Endothelial cell of umbilical vein (primary cell): ENCODE measurements at regions not wholly inside any gene's neighbourhood (a gene's known extent, or its start where the extent isn't known, plus 50 kb on each side); places are given as distances from the start of the nearest gene placed in this dataset.

Experiments used
- BruUV-seq: library from RNA; stranded (reverse); fragments of 400-500 nt; replicated peaks from 2 replicates; lab custom pipeline; 2021; lab: Mats Ljungman, UMichigan
- CTCF ChIA-PET: fragments of 300-600, 350-600 bp; sonication (Branson Sonifier 250); formaldehyde crosslinking; loops from one replicate; lab custom pipeline; 2021; ENCODE audit warnings: antibody characterized with exemption, inconsistent platforms; lab: Charles Lee
- POLR2A ChIA-PET: fragments of 300-600, 350-600 bp; sonication (Branson Sonifier 250); formaldehyde crosslinking; loops from one replicate; lab custom pipeline; 2021; ENCODE audit warnings: antibody characterized with exemption, inconsistent platforms; lab: Charles Lee
- DNase-seq: peaks from one replicate; pipeline ENCODE4 v3.0.0-alpha.2; 2011; ENCODE audit warnings: low read depth, low spot score
- FAIRE-seq: peaks from 2 replicates; lab custom pipeline; 2011; peaks lifted over from hg19 to GRCh38; lab: Jason Lieb, UNC
- H2AFZ ChIP-seq: 2 replicates; pipeline ENCODE4 v1.6.0; 2012; ENCODE audit warnings: low read depth, low read length, control low read depth, inconsistent platforms
- H3K27ac ChIP-seq: 2 replicates; pipeline ENCODE4 v1.5.1; 2011; ENCODE audit warnings: low read depth, mild to moderate bottlenecking, control low read depth, low read length, moderate library complexity; ENCODE audit not compliant: insufficient read depth
- H3K27me3 ChIP-seq, 2 experiments: 2 replicates each; pipeline versions ENCODE4 v1.6.0 to v1.6.1; 2011; ENCODE audit warnings: low read length in 2 of 2, mixed read lengths in 1 of 2; ENCODE audit not compliant: control insufficient read depth in 2 of 2, insufficient read depth in 2 of 2
- H3K36me3 ChIP-seq, 2 experiments: 2 replicates in 1 of 2; 3 replicates in 1 of 2; pipeline ENCODE4 v1.5.1; 2011; ENCODE audit warnings: low read length in 2 of 2, mild to moderate bottlenecking in 1 of 2, moderate library complexity in 1 of 2; ENCODE audit not compliant: control insufficient read depth in 2 of 2, insufficient read depth in 2 of 2; ENCODE audit errors: extremely low read depth in 1 of 2
- H3K4me1 ChIP-seq: 3 replicates; pipeline ENCODE4 v1.5.1; 2011; ENCODE audit warnings: mild to moderate bottlenecking, low read length; ENCODE audit not compliant: control insufficient read depth, insufficient read depth; ENCODE audit errors: extremely low read depth
- H3K4me2 ChIP-seq: 2 replicates; pipeline ENCODE4 v1.6.1; 2011; ENCODE audit warnings: low read length, control low read depth, mixed read lengths; ENCODE audit not compliant: insufficient read depth
- H3K4me3 ChIP-seq, 3 experiments: fragments of 200-600 bp in 1 of 3; sonication (generic), shearing (Covaris generic) in 1 of 3; replicated peaks in 1 of 3; 2 replicates each; pipeline ENCODE4 v1.5.1; 2011 to 2016; ENCODE audit warnings: control low read depth in 3 of 3, low read length in 3 of 3, mild to moderate bottlenecking in 2 of 3, inconsistent platforms in 1 of 3, low read depth in 1 of 3, moderate library complexity in 1 of 3; ENCODE audit not compliant: insufficient read depth in 1 of 3
- H3K79me2 ChIP-seq: 2 replicates; pipeline ENCODE4 v1.6.0; 2012; ENCODE audit warnings: low read length, inconsistent platforms; ENCODE audit not compliant: control insufficient read depth, insufficient read depth
- H3K9ac ChIP-seq: replicated peaks from 2 replicates; pipeline ENCODE3; 2011; ENCODE audit warnings: low read length, control low read depth; ENCODE audit not compliant: insufficient read depth; ENCODE audit errors: extremely low read depth
- H3K9me1 ChIP-seq: replicated peaks from 3 replicates; pipeline ENCODE4 v1.6.0; 2011; ENCODE audit warnings: mild to moderate bottlenecking, low read length; ENCODE audit not compliant: control insufficient read depth, insufficient read depth; ENCODE audit errors: extremely low read depth
- H3K9me3 ChIP-seq: replicated peaks from 2 replicates; pipeline ENCODE4 v1.5.1; 2012; ENCODE audit warnings: low read length, inconsistent platforms; ENCODE audit not compliant: control insufficient read depth, insufficient read depth
- H4K20me1 ChIP-seq: replicated peaks from 2 replicates; pipeline ENCODE3; 2011; ENCODE audit warnings: mild to moderate bottlenecking, low read length; ENCODE audit not compliant: control insufficient read depth, insufficient read depth; ENCODE audit errors: extremely low read depth
- EZH2 ChIP-seq: IDR thresholded peaks from 2 replicates; pipeline ENCODE4 v1.6.1; 2012; ENCODE audit warnings: borderline replicate concordance, low read depth, mild to moderate bottlenecking, moderate library complexity, low read length, inconsistent platforms; ENCODE audit not compliant: severe bottlenecking
- FOS ChIP-seq: IDR thresholded peaks from 2 replicates; pipeline ENCODE4 v1.6.1; 2011; ENCODE audit warnings: mild to moderate bottlenecking, low read length, moderate library complexity, borderline replicate concordance; ENCODE audit not compliant: insufficient read depth
- JUN ChIP-seq: IDR thresholded peaks from 2 replicates; pipeline ENCODE4 v1.6.1; 2011; ENCODE audit warnings: borderline replicate concordance, low read depth; ENCODE audit not compliant: insufficient read length, insufficient read depth
- MYC ChIP-seq: IDR thresholded peaks from one replicate; pipeline ENCODE4 v1.6.1; 2011; ENCODE audit warnings: mild to moderate bottlenecking, low read depth, low read length
- POLR2A ChIP-seq: IDR thresholded peaks from 2 replicates; pipeline ENCODE4 v1.6.1; 2012; ENCODE audit warnings: low read depth, mild to moderate bottlenecking, control low read depth, low read length
- POLR2AphosphoS5 ChIP-seq: IDR thresholded peaks from 2 replicates; pipeline ENCODE4 v1.6.1; 2012; ENCODE audit warnings: low read depth, mild to moderate bottlenecking, control low read depth, low read length, moderate library complexity; ENCODE audit not compliant: insufficient read depth
- dilution Hi-C: fragments of 300-500 bp; cut with MboI; formaldehyde crosslinking; loops from one replicate; pipeline ENCODE4 v1.15.0; 2019; ENCODE audit warnings: low sequenced_read_pairs; ENCODE audit not compliant: extremely low pct_ligation_motif_present
- intact Hi-C: fragments of 100-400 bp; cut with micrococcal nuclease; formaldehyde crosslinking; loops from one replicate; pipeline ENCODE4 v1.10.0; 2022
- TF ChIP-seq, protein P1 (sequence below), 2 donors: IDR thresholded peaks; 1 replicate in 1 of 2; 2 replicates in 1 of 2; pipeline ENCODE4 v1.5.1; 2011; ENCODE audit warnings: low read length in 2 of 2, mild to moderate bottlenecking in 2 of 2, moderate library complexity in 2 of 2, control low read depth in 1 of 2, inconsistent platforms in 1 of 2, low read depth in 1 of 2; ENCODE audit not compliant: insufficient read depth in 1 of 2; ENCODE audit errors: extremely low read depth in 1 of 2
- TF ChIP-seq, protein P2 (sequence below): IDR thresholded peaks from 2 replicates; pipeline ENCODE4 v1.6.1; 2011; ENCODE audit not compliant: insufficient read depth, insufficient read length

DNA sequence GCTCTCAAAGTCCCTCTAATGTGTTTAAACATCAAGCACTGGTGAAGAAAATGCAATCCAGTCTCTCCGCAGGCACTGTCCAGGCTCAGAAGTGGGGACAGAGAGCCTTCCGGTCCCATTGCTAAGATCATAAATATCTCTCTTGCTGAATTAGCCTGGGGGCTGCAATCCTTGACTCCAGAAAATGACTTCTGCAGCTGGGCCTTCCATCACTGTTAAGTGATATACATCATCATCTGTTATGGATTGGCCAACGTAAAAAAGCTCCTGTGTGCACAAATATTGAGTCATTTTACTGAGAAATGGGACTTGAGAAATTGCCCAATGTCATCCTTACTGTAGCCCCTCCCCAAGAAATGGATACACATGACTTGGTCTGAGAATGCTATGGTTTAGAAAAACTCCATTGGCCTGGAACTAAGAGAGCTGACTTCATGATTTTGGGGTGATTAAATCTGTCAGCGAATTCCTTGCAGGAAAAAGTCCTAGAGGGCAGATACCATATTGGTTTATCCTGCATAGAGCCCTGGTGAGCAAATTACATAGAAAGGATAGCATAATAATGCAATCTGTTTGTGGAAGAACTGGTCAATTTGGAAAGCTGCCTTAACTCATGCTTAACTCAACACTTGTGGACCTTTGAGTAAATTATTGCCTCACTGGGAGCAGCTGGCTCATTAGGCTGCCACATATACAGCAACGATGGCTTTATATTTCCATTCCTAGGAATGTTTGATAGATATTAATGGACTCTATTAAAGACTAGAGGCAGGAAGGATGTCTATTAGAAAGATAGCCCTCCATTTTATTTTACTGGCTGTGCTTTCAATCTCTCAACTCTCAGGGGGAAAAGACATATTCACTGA, 346.1 kb downstream of the GBA3 start:
- Histone ChIP-seq H3K79me2 (no peaks in the 10 kb centered on the region), H3K27ac (no peak overlapping the region), H3K4me3 (no peak overlapping the region), H3K9me1 (no peaks in the 10 kb centered on the region), H3K9me3 (peaks cover 3% of the 10 kb centered on the region), H3K9ac (no peak overlapping the region), H4K20me1 (no peaks in the 10 kb centered on the region), H3K27me3 (no peaks in the 10 kb centered on the region), H3K36me3 (no peaks in the 10 kb centered on the region), H2AFZ (no peak overlapping the region), H3K4me1 (no peaks in the 10 kb centered on the region), H3K4me2 (no peak overlapping the region)
- CTCF ChIA-PET, result no interaction called here
- intact Hi-C loops, result no loop called here
- POLR2A ChIA-PET, result no interaction called here
- FAIRE-seq, result no peak
- TF ChIP-seq EZH2 (no peak), JUN (no peak), MYC (no peak), POLR2AphosphoS5 (no peak), FOS (no peak), POLR2A (no peak)
- TF ChIP-seq, protein P1, sequence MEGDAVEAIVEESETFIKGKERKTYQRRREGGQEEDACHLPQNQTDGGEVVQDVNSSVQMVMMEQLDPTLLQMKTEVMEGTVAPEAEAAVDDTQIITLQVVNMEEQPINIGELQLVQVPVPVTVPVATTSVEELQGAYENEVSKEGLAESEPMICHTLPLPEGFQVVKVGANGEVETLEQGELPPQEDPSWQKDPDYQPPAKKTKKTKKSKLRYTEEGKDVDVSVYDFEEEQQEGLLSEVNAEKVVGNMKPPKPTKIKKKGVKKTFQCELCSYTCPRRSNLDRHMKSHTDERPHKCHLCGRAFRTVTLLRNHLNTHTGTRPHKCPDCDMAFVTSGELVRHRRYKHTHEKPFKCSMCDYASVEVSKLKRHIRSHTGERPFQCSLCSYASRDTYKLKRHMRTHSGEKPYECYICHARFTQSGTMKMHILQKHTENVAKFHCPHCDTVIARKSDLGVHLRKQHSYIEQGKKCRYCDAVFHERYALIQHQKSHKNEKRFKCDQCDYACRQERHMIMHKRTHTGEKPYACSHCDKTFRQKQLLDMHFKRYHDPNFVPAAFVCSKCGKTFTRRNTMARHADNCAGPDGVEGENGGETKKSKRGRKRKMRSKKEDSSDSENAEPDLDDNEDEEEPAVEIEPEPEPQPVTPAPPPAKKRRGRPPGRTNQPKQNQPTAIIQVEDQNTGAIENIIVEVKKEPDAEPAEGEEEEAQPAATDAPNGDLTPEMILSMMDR (IDR thresholded peaks at IDR 0.05; ENCODE audit: extremely low read depth in 1 of 2, insufficient read depth in 1 of 2, low read depth in 1 of 2, low read length in 2 of 2), result no peak
- TF ChIP-seq, protein P2, sequence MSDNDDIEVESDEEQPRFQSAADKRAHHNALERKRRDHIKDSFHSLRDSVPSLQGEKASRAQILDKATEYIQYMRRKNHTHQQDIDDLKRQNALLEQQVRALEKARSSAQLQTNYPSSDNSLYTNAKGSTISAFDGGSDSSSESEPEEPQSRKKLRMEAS, result no peak
- no TSS peak for BruUV-seq
- DNase-seq, result no peak
- dilution Hi-C loops, result no loop called here
